ENCODE measurements at regions not wholly inside any gene's neighbourhood (a gene's known extent, or its start where the extent isn't known, plus 50 kb on each side); places are given as distances from the start of the nearest gene placed in this dataset.
"Not testable (repeated sequence)": the region's sequence is repeated elsewhere in the genome, so short reads cannot be mapped to it uniquely, and the experiment has no call there.

DNA sequence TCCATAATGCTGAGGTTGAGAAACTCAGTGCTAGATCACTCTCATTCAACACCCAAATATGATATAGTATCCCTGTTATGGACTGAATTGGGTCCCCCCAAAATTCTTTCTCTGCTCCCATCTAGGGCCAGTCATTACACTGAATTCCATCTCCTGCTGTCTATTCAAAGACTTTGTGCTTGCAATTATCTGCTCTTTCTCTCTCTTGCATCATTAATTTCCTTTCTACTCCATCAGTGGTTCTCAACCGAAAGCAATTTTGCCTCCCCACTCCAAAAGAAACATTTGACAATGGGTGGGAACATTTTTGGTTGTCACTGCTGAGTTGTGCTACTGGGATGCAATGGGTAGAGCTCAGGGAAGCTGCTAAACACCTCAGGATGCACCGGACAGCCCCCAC, 271.5 kb upstream of the CDYL start:
- DNase-seq (ENCODE audit: low read depth) = no peak

DNA sequence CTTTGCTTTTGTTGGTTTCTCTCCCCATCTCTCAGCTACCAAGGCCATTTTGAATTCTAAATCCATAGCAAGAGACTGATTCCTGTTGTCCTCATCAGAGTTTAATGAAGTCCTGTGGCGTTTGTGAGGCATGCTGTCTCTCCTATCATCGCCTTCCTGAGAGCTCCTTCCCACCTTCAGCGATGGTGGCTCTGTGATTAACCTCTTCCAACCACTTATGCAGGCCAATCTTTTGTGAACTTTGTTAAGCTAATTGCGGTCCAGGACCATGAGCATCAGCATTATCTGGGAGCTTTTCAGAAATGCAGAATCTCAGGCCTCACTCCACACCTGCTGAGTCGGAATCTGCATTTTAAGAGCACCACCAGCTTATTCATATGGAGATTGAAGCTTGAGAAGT, 272.5 kb upstream of the CDYL start:
- no peak for DNase-seq (ENCODE audit: low read depth)

DNA sequence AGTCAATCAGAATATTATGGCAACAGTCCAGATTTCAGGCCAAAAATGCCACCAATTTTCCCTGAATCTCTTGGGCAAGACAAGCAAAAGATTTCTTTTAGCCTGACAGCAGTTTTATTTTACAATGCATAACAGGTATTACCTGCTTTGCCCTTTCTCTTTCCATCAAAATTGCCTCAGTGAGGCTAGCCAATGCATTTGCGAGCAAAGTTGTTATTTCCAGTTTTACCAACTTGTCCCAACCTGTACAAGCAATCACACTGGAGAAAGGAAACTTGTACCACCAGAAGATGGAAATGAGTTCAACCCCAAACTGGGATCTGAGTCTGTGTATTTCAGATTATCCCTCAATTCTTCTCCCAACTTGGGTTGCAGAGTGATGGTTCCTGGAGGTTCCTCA, 279.9 kb upstream of the CDYL start:
- DNase-seq (ENCODE audit: low read depth) = no peak

DNA sequence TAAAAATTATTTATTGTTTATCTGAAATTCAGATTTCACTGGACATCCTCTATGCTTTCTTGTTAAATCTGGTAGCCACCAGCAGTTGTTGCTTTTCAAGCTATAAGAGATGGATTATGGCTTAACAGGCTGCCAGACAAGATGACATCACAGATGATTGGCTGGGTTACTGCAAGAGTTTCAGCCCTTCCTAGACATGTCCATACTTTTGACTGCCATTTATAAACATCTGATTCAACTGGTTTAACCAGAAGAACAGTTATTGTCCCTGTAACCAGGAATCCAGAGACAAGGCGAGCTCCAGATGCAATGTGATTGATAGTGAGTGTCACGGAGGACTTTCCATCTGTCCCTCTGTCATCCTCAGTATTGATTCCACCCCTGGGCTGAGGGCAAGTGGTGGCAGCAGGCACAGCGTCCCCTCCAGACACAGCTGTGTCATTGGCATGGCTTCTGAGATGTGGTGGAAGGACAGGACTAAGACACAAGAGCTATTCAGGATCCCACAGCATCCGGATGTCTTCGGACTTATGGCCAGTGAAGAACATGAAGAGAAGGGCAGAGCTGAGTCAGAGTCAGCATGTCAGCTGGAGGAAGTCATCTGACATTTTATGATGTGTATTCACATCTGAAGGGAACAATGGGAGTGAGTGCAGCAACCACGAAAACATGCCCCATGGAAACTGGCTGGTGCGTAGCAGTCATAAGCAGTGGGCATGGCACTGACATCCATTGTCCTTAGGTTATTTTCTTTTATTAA, 284.5 kb upstream of the CDYL start:
- DNase-seq (ENCODE audit: low read depth) = no peak

DNA sequence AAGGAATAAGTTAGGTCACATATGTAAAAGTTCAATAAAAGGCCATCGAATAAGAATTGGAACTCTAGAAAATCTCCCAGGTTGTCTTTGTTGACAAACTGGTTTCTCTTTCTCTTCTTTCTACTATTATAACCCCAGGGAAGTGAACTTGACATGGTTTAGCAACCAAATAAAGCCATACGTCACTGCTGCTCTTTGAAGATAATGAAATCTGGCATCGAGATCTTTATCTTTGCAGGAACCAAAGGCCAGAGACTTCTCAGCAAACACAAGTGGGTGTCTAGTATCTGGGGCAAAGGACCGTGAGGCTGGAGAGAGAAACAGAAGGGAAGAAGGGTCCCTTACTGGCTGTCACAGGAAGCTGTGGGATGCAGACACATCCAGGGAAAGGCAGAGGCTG, 286.7 kb upstream of the CDYL start:
- no peak for DNase-seq (ENCODE audit: low read depth)

DNA sequence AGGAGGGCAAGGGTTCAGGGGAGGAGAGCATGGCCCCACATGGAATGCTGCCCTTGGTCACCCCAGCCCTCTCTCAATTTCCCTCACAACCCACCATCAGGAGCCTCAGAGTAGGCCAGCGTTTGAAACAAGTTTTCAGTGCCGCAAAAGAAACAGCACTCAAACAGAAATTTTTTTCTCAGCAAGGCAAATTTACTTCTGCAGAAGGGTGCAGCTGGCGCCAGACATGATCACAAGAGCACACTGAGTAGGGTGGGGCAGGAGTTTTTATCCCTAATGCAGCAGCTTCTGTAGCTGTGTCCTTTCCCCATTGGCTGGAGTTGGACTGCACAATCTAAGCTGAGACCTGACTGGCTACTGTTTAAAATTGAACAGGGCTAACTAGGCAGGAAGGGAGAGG, 287.8 kb upstream of the CDYL start:
- no peak for DNase-seq (ENCODE audit: low read depth)

DNA sequence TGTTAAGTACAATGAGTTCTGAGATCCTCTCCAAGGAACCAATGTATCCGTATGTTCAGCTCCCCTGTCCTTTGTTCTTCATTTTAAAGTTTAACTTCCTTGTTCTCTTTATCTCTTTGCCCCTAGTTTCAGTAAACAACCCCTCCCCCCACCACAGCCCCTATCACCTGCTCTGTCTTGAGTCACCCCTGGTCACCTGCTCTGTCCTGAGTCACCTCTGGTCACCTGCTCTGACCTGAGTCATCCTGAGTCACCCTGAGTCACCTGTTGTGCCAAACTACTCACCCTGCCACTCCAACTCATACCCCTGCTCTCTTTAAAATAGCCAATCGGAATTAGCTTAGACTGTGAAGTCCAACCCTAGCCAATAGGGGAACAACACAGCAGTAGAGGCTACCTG, 288.7 kb upstream of the CDYL start:
- no peak for DNase-seq (ENCODE audit: low read depth)

DNA sequence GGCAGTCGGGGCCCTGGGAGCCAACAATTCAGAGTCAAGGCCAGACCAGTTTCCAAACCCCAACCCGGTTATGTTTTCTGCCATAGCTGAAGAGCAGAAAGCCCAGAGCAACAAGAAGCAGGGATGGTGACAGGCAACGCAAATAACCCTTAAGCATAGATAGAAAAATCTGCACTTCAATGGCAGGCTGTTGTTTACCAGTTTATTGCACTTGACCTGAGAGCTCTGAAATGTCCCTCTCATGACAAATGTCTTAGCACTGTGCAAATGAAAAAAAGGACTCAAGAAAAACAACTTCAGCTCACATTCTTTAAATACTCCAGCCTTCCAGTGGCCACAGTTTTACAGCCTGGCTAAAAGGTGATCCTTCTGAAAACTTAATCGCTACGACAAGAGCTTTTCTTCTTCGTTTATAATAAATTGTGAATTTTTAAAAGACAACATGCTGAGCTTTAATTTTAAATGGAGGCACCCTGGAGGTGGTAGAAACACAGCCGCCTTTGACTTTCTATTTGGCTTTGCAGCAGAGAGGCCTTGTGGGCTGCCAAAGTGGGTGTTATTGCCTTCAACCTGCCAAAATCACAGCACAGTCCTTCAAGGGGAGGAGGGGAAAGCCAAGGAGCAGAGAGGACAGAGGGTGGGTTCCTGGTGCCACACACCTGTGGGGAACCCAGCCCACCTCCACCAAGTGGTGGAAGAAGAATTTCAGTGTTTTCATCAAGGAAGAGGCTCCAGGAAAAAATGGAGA, 289.5 kb upstream of the CDYL start:
- no peak for DNase-seq (ENCODE audit: low read depth)

DNA sequence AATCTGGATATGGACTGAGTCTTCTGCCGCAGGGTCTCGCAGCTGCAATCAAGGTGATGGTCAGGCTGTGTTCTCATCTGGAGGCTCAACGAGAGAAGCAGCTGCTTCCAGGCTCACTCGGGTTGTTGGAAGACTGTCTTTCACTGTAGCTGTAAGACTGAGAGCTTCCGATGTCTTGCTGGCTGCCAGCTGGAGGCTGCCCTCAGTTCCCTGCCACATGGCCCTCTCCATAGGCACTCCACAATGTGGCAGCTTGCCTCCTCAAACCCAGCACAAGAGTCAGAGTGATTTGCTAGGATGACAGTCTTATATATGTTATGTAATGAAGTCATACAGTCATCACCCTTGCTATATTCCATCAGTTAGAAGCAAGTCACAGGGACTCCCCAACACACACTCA, 290.5 kb upstream of the CDYL start:
- DNase-seq (ENCODE audit: low read depth) = no peak

DNA sequence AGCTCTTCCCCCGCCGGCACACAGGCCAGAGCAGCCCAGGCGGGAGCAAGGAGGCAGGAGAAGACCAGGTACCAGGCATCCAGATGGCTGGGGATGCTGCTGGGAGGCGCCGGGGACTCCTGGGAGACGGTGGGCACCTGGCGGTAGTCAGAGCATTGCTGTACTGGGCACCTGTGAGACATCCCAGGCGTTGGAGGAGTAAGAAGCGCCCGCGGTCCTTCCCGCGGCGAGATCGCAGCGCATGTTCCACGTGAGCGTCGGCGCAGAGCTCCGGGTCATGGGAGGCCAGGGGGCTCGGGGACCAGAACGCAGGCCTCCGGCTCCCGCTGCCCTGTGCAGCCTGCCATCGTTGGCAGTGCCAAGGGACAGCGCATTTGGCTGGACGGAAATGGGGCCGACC, 293.7 kb upstream of the CDYL start:
- no peak for DNase-seq (ENCODE audit: low read depth)

DNA sequence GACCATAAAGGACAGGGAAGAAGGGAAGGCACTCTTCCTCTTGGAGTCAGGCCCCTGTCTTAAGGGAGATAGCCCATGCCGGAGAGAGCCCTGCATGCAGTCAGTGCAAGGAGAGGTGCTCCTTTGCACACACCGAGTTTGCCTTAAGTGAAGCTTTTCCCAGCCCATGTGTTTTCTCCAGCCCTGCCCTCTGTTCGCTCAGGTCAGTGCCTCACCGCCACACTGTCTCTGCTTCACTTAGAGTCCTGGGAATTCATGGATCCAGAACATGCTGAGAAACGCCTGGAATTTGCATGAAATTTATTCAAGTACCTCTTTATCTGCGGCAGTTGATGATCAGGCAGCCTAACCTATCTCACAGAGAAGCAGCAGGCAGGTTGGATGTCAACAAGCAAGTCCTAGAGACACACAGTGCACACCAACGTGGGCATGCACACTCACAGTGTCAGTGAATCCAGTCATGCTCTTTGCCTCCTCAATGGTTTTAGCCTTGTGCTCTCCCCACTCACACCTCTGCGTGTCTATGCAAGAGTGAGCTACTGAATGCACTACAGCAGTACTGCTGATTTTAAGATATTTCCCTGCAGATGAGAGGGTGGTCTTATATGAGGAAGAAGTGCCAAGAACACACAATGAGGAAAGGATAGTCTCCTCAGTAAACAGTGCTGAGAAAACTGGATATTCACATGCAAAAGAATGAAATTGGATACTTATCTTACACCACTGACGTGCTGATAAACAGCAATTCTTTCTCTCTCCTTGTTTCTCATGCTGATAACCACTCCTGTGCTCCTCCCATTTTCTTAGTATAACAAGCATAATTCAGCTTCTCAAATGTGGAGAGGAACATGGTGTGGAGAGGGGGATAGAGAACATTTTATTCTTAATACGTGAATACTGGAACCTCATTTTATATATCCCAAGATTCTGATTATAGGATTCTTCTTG, 295.1 kb upstream of the CDYL start:
- DNase-seq (ENCODE audit: low read depth) = no peak

DNA sequence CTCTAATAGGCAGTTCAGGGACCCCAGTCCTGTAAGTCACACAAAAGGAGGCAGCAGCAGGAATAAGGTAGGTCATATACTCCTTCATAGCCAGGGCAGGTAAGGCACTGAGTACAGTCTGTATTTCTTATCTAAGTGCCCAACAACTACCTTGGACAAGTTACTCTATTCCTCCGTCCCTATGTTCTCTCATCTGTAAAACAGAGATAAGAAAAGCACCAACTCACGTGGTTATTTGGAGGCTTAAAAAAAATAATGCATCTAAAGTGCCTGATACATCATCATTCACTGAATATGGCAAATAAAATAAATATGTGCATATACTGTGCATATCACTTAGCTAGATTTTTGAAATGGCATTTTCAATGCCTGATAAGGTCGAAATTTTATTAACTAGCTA, 298.1 kb upstream of the CDYL start:
- DNase-seq (ENCODE audit: low read depth) = no peak

DNA sequence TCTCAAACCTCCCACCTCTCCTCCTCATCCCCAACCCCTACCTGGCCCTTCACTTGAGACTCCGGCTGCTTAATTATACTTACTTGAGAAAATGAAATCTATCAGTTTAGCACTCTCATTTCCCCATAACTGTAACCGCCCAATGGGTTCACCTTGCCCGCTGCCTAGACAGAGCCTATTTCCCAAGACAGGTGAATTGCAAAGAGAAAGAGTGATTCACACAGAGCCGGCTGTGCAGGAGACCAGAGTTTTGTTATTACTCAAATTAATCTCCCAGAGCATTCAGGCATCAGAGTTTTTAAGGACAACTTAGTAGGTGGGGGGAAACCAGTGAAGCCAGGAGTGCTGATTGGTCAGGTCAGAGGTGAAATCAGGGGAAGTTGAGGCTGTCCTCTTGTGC, 301.4 kb upstream of the CDYL start:
- no peak for DNase-seq (ENCODE audit: low read depth)

DNA sequence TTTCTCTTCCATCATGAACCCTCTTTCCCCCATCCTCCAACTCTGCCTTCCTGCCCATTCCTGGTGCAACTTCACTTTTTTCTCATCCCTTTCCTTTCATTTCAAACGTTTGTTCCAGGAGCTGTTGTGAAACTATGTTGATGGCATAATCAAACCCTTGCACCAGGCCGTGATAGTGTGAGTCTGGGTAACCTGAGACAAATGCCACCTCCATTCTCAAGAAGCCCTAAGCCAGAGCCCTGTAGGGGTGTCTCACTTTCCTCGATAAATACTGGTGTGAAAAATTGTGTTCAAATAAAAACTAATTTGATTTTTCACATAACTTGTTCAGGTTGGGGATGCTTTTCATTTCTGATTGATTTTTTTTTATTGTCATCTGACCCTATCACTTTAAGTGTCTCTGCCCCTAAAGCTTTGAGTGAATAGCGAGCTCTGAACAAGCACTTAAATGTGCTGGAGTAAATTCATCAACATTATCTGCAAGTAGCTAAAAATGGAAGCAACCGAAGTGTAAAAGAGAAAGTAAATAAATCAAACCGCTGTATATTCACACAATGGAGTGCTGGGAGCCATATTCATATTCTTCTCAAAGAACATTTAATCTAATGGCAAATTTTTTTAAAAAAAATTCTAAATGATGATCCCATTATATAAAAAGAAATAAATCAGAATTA, 303.1 kb upstream of the CDYL start:
- no peak for DNase-seq (ENCODE audit: low read depth)

DNA sequence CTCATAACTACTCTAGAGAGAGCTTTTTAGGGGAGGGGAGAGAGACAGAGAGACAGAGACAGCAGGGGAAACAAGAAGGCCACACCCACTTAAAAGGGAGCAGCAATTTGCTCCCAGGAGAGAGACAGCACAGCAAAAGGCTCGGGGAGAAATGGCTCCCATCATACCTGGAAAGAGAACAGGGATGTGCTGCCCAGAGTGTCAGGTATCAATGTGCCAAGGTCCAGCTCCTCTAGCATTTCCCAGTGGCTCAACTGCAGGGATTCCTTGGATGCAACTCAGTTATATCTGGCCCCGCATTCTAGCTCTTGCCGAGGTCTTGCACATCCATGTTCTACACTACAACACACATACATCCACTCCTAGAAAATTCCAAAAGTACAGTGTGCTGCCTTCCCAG, 304.0 kb upstream of the CDYL start:
- DNase-seq (ENCODE audit: low read depth) = no peak

DNA sequence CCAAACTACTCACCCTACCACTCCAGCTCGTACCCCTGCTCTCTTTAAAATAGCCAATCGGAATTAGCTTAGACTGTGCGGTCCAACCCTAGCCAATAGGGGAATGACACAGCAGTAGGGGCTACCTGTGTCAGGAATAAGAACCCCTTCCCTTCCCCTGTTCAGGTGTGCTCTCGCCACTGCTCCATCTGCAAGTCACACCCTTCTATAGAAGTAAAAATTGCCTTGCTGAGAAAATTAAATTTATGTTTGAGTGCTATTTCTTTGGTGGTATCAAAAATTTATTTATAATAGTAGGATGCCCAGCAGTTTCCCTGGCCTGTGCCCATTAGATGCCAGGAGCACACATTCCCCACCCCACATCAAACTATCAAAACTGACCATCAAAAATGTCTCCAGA, 304.7 kb upstream of the CDYL start:
- not testable (repeated sequence) for DNase-seq (ENCODE audit: low read depth)

DNA sequence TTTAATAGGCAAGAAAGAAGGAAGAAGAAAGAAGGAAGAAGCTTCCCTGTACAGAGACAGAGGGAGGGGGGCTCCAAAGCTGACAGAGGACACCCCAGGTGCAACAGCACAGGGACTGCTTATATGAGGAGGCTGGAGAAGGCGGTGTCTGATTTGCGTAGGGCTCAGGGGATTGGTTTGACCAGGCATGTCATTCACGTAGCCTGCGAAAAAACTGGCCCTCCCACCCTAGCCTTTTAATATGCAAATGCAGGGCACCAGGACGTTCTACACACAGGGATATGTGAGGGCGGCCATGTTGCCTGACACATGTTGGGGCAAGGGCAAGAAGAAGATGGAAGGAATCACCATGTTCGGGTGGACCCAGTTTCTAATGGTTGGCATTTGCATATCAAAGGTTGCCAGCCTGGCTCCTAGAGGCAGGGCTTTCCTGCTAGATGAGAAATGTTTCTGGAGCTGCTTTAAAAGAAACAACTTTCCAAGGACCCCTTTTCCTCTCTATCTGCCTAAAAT, 305.4 kb upstream of the CDYL start:
- DNase-seq (ENCODE audit: low read depth) = no peak

DNA sequence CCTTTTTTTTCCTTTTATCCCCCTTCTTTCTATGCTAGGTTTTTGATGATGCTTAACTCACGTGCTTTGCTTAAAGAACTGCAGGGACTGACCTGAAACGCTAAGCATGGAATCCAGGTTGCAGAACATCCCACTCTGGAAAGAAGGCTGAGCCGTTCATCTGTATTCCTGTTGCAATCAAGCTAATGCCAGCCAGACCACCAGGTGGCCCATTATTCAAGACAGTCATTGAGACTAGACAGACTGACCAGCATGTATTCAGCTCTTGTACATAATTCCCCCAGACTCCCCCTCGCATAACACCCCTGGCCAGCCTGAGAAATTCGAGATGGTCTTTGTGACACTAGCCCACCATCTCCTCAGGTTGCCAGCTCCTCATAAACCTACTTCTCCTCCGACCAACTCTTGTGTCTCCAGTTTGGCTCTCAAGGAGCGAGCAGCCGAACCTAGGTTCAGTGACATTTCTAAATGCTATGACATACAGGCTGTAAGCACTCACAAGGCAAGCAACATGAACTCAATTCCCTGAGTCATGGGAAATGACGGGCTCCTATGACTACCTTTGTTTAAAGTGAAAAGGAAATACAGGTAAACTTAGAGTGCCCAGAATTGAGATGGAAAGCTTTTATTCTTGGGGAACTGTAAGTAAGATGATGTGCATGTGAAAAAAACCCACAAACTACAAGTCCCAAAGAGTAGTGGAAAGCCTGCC, 309.3 kb upstream of the CDYL start:
- no peak for DNase-seq (ENCODE audit: low read depth)

DNA sequence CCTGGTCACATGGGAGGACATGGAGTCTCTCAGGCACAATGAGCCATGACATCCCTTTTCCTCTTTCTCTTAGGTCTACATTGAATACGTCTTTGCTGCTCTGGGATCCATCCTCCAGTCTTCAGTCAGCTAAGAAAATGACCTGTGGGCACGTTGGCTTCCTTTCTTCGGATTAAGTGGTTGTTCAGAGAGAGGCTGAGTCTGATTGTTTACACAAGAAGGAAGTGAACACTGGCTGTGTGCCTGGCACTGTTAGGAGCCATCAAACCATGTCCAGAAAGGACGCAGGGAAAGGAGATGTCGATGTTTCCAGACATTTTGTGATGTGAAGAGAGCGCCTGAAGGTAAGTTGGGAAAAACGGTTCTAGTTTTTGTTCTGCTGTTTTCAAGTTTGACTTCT, 309.9 kb upstream of the CDYL start:
- DNase-seq (ENCODE audit: low read depth) = no peak

DNA sequence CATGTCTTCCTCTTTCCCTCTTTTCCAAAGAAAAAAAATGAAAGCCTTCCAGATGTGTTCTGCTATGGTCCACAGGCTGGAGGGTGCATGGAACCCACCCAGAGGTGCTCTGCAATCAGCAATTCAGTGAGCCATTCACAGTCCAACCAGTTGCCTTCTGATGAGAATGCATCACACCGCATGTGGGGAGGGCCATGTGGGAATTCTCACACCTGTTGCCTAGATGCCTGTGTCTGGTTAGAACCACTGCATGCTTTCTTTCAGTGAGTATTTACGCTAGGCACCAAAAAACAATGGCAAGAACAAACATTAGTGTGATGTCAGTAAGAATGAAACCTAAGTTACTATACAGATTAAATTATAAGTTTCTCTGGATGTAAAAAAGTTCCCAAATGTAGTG, 311.6 kb upstream of the CDYL start:
- DNase-seq (ENCODE audit: low read depth) = no peak

DNA sequence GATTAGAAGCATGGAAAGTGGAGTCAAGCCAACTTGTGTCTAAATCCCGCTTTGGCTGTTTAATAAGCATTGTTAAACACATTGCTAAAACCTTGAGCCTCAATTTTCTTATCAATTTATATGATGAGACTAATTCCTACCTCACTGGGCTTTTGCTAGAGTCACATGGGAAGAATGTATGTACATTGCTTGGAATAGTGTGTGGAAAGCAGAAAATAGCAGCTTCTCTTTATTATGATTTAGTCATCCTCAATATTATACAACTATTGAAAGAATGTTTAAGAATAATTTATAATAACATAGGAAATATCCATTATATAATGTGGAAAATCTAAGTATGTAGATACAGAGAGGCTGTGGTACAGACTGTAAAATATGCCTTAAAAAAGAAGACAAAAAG, 313.0 kb upstream of the CDYL start:
- DNase-seq (ENCODE audit: low read depth) = no peak

Data from forelimb muscle (tissue), 1 donor.